ENCODE measurements at regions not wholly inside any gene's neighbourhood (a gene's known extent, or its start where the extent isn't known, plus 50 kb on each side); places are given as distances from the start of the nearest gene placed in this dataset.

GRCh38 chr4:95705323-95705722 lies 134.6 kb upstream of the PDHA2 start:
- TF ChIP-seq CTCF (IDR thresholded peaks at IDR 0.05) (no peak), EZH2phosphoT487 (IDR thresholded peaks at IDR 0.05) (no peak)
